Adrenal gland (tissue), 5 donors: ENCODE measurements at regions not wholly inside any gene's neighbourhood (a gene's known extent, or its start where the extent isn't known, plus 50 kb on each side); places are given as distances from the start of the nearest gene placed in this dataset.
"Not testable (repeated sequence)": the region's sequence is repeated elsewhere in the genome, so short reads cannot be mapped to it uniquely, and the experiment has no call there.

Source experiments
- CTCF ChIP-seq, 6 experiments: fragments of 450-650 bp in 4 of 6; fragments of 200-600 bp in 2 of 6; sonication (generic) in 1 of 6; IDR thresholded peaks; 1 replicate in 5 of 6; 2 replicates in 1 of 6; pipeline versions ENCODE4 v1.5.1 to v1.8.0; 2016 to 2021; ENCODE audit warnings: antibody characterized with exemption in 6 of 6, mild to moderate bottlenecking in 2 of 6, moderate library complexity in 1 of 6
- POLR2A ChIP-seq, 2 donors: fragments of 450-650 bp; IDR thresholded peaks; one replicate each; pipeline ENCODE4 v1.6.1; 2017; ENCODE audit warnings: antibody characterized with exemption in 2 of 2, mild to moderate bottlenecking in 2 of 2, moderate library complexity in 1 of 2
- donor health status: DM: no; HTN: no; CAD: no.

- not testable (repeated sequence) for TF ChIP-seq CTCF, POLR2A (IDR thresholded peaks at IDR 0.05)
Measured at GRCh38 chr7:76934711-76935110, 97.5 kb downstream of the SPDYE17 start.
